Non-pigmented ciliary epithelial cell (primary cell): ENCODE measurements at regions not wholly inside any gene's neighbourhood (a gene's known extent, or its start where the extent isn't known, plus 50 kb on each side); places are given as distances from the start of the nearest gene placed in this dataset.
"Not testable (repeated sequence)": the region's sequence is repeated elsewhere in the genome, so short reads cannot be mapped to it uniquely, and the experiment has no call there.

ENCODE experiments used
- DNase-seq: peaks from one replicate; pipeline ENCODE4 v3.0.0-alpha.2; 2010; ENCODE audit warnings: low read depth

GRCh38 chr4:167943872-167944505 lies 148.3 kb upstream of the ANXA10 start:
- DNase-seq: no peak

DNA sequence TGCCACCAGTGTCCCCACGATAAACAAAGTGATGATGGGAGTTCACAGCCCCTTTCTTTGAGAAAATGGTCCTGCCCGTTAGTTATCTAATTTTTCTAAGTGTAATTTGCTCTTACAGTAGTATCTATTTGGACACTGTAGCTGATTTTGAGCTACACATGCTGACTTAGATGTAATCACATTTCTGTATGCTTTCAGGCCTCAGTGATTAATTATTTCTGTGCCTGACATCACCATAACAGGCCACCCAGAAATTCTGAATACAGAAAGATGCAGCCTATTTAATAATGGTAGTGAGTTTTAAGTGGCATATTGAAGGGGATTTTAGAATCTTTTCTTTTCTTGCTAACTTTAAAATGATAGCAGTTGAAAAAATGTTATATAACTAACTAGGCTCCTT lies 147.6 kb upstream of the ANXA10 start:
- DNase-seq: no peak

DNA sequence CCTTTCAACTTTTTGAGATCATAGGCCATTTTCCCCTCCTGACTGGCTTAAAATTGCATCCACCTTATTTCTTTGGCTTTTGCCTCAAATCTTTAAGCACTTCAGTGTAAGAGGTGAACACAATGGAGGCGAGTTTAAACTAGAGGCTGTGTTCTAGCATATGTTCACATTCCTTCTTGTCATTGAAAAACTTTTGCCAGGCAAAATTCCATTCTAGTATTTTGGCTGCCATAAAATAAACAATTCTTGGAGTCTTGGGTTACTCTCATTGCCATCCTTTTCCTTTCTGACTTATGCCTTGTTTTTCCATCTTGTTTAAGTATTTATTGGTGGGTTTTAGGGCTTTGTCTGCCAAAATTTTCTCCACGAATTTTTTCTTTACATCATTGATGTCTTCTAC lies 137.3 kb upstream of the ANXA10 start:
- DNase-seq: no peak

DNA sequence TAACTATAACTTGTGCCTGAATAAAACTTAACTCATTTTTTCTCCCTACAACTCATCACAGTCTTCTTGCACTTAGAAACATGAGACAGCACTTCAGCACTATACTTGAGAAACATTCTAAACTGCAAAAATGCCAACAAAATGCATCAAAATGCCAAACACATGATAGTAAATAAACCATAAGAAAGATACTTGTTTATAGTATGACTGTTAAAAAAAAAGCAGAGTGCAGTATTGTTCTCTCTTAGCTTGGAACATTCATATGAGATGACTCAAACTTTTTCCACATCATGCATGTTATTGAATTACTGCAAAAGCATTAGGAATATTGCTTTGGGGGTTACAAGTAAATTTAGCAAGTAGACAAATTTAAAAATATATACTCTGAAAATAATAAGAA lies 135.7 kb upstream of the ANXA10 start:
- DNase-seq: peak; percentile 32

DNA sequence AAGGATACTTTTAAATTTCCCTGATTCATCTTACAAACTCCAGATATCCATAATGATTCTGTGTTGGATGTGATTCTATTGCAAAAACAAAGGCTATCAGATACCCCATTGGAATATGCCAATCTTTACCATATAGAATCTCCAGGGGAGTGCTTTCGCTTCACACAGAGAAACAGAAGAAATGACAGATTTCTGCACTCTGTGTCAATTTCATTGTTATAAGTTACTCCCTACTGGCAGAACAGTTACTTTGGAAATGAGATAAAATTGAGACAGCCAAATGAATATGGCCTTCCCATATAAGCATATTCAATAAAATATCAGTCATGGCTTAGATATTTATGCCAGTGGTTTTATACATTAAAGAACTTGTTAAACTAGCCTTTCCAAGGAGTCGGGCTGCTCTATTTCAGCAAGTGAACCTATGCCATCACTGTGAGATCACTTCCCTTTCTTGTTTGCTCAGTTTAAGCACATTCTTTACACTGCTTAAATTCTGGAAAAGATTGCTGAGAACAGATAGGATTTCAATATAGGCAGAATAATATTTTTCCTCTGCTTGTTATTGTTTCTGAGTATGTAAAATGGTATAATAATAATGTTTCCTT lies 127.5 kb upstream of the ANXA10 start:
- DNase-seq: no peak

DNA sequence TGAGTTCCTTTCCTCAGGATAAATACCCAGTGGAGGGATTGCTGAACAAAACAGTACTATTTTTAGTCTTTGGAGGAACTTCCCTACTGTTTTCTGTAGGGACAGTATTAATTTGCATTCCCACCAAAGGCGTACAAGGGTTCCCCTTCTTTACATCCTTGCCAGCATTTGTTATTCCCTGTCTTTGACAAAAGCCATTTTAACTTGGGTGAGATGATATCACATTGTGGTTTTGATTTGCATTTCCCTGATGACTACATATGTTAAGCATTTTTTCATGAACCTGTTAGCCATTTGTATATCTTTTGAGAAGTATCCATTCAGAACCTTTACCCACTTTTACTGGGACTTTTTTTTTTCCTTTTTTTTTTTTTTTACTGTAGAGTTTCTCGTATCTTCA lies 126.2 kb upstream of the ANXA10 start:
- DNase-seq: peak; percentile 26

DNA sequence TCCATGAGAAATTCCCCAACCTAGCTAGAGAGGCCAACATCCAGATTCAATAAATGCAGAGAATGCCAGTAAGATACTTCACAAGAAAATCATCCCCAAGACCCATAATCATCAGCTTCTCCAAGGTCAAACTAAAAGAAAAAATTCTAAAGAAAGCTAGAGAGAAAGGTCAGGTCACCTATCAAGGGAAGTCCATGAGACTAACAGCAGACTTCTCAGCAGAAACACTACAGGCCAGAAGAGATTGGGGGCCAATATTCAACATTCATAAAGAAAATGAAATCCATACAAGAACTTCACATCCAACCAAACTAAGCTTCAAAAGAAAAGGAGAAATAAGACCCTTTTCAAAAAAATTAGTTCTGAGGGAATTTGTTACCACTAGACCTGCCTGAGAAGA lies 118.8 kb upstream of the ANXA10 start:
- no peak for DNase-seq

- no peak for DNase-seq
These were observed 106.8 kb upstream of the ANXA10 start for GRCh38 chr4:167985565-167985964.

DNA sequence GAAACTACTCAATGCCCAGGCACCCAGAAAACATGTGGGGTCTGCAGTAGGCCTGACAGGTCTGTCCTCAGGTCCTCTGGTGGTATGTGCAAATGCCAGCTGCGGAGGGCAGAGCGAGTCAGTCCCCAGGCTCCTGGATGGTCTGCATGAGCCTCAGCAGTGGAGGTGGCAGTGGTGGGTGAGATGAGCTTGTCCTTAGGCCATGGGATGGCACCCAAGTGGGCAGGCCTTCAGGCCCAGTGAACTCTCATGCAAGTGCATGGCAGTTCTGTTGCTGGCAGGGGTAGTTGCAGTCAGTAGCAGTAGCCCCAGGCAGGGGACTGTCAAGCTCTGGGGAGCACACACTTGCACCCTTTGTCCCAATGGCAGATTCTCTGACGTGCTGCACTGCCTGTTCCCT lies 106.3 kb upstream of the ANXA10 start:
- DNase-seq: no peak

- DNase-seq: no peak
These were observed 105.1 kb upstream of the ANXA10 start for GRCh38 chr4:167987285-167987684.

GRCh38 chr4:167989815-167990214 lies 102.5 kb upstream of the ANXA10 start:
- DNase-seq: no peak

GRCh38 chr4:168008112-168008511 lies 84.2 kb upstream of the ANXA10 start:
- not testable (repeated sequence) for DNase-seq

GRCh38 chr4:168019019-168019651 lies 73.2 kb upstream of the ANXA10 start:
- DNase-seq: peak; percentile 19

- DNase-seq: no peak
These were observed 72.4 kb upstream of the ANXA10 start for GRCh38 chr4:168019921-168020320.

DNA sequence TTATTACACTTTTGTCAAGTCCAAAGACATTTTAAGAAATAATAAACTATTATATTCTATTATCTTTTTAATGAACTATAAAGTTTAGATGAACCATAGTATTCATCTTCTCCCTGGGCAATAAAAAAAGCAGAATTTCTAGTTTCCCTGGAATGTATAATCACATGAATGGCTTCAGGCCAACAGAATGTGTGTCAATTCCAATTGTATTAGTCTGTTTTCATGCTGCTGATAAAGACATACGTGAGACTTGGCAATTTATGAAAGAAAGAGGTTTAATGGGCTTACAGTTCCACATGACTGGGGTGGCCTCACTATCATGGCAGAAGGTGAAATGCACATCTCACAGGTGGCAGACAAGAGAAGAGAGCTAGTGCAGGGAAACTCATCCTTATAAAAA lies 70.7 kb upstream of the ANXA10 start:
- peak; percentile 3 for DNase-seq

DNA sequence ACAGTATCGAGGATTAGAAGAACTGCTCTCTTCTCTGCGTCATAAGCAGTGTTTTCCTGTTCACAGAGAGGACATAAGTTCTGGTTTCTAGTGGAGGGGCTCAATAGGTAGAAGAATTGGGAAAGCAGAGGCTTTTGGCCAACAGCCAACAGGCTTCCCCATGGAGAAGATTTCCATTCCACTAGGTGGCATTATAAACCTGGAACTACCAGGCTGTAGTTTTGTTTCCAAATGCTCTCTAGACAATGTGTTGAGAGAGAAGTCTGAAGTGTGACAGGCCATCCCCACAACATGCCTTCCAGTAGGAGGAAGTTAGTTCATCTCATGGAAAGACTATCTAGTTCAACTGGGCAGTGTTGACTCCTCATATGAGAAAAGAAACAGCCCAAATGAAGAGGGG lies 63.8 kb upstream of the ANXA10 start:
- DNase-seq: no peak

DNA sequence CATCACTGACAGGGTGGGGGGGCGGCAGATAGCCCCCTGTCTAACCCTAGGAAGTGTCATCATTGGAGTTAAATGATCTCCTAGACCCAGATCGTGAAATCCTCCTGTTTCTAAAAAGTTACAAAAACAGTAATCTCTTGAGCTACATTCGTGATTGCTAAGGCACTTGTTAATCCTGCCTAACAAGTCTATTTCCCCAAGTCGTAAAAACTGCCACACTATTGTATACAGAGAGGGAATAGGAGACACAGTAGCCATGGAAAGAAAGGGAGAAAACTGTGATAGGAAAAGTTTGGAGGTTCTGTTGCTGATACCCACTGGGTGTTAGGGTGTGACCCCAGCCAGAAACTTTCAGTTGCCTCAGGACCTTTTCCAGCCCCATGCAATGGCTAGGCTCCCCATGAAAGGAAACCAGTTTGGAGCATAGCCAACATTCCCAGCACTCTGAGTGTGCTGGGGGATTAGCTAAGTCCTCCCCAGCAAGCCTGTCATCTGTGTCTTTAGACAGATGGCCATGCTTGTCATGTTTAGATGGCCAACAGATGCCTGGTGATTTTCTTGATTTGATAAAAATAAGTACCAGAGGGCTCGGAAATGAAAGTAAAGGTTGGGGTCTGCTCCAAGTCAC lies 63.3 kb upstream of the ANXA10 start:
- no peak for DNase-seq

DNA sequence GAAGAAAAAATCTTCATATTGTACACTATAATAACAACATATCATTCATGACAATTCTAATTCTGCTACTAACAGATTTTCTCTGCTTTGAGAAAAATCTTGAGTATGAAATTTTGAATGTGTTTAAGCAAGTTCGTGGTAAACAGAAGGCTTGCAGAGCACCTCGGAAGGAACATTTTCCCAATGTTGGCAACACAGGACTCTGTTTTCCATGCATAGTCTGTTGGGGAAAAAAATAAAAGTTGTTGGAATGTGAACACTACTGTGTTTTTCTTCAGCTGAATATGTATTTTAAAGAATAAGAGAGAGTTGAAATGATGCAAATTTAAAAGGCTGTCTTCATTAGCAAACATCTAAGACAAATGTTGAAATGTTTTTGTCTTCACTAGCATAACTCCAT lies 54.7 kb upstream of the ANXA10 start:
- no peak for DNase-seq

DNA sequence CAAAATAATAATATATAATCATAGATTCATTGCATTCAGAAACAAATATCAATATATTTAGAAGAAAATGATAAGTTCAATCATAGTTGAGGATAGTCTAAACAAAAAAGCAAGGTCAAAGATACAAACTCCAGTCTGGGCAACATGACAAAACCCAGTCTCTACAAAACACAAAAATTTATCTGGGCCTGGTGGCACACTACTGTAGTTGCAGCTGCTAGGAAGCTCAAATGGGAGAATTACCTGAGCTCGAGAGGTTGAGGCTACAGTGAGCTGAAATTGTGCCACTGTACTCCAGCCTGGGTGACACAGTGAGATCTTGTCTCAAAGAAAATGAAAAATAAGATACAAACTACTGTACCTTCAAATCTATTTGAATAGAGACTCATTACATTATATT lies 52.7 kb upstream of the ANXA10 start:
- no peak for DNase-seq
